GM23338 (cell line): ENCODE measurements at regions not wholly inside any gene's neighbourhood (a gene's known extent, or its start where the extent isn't known, plus 50 kb on each side); places are given as distances from the start of the nearest gene placed in this dataset.

ENCODE experiments used
- ATAC-seq: fragments of 200-7000 bp; cut with Tn5 transposase; 3 replicates; pipeline ENCODE4 v1.9.1; 2020
- DNase-seq: peaks from one replicate; pipeline ENCODE4 v3.0.0-alpha.2; 2015; ENCODE audit warnings: low spot score
- H2AFZ ChIP-seq: fragments of 200-600 bp; sonication (generic); 2 replicates; pipeline ENCODE4 v1.8.0; 2016; ENCODE audit warnings: antibody characterized with exemption, mild to moderate bottlenecking, moderate library complexity
- H3F3A ChIP-seq: fragments of 200-600 bp; sonication (generic); replicated peaks from 2 replicates; pipeline ENCODE4 v1.8.0; 2017; ENCODE audit warnings: antibody characterized with exemption, mixed run types, low read depth
- H3K27ac ChIP-seq: fragments of 200-600 bp; sonication (generic); 2 replicates; pipeline ENCODE4 v1.6.1; 2016; ENCODE audit warnings: low read depth
- H3K27me3 ChIP-seq: fragments of 200-600 bp; sonication (generic); 2 replicates; pipeline ENCODE4 v1.8.0; 2016; ENCODE audit warnings: mild to moderate bottlenecking, mixed run types, moderate library complexity; ENCODE audit not compliant: insufficient read depth
- H3K36me3 ChIP-seq: fragments of 200-600 bp; sonication (generic); 2 replicates; pipeline ENCODE4 v1.8.0; 2016; ENCODE audit warnings: mild to moderate bottlenecking; ENCODE audit not compliant: insufficient read depth
- H3K4me1 ChIP-seq: fragments of 200-600 bp; sonication (generic); 2 replicates; pipeline ENCODE4 v1.8.0; 2016; ENCODE audit warnings: mild to moderate bottlenecking, moderate library complexity; ENCODE audit not compliant: insufficient read depth
- H3K4me2 ChIP-seq: fragments of 200-600 bp; sonication (generic); 2 replicates; pipeline ENCODE4 v1.7.1; 2017; ENCODE audit warnings: mixed run types
- H3K4me3 ChIP-seq: fragments of 200-600 bp; sonication (generic); 2 replicates; pipeline ENCODE4 v1.6.1; 2016; ENCODE audit warnings: mixed run types
- H3K79me2 ChIP-seq: fragments of 200-600 bp; sonication (generic); replicated peaks from 2 replicates; pipeline ENCODE4 v1.8.0; 2017; ENCODE audit warnings: mild to moderate bottlenecking; ENCODE audit not compliant: insufficient read depth
- H3K9me2 ChIP-seq: fragments of 200-600 bp; sonication (generic); 2 replicates; pipeline ENCODE4 v1.8.0; 2017; ENCODE audit not compliant: insufficient read depth
- H4K20me1 ChIP-seq: fragments of 200-600 bp; sonication (generic); replicated peaks from 2 replicates; pipeline ENCODE4 v1.8.0; 2017; ENCODE audit warnings: mild to moderate bottlenecking; ENCODE audit not compliant: insufficient read depth
- H3K27ac Mint-ChIP-seq: 2 replicates; pipeline ENCODE4 v1.8.0; 2020; ENCODE audit warnings: inconsistent platforms, mild to moderate bottlenecking, moderate library complexity, mixed read lengths
- H3K27me3 Mint-ChIP-seq: 3 replicates; pipeline ENCODE4 v1.8.0; 2022; ENCODE audit warnings: low read depth, mild to moderate bottlenecking, moderate library complexity, mixed read lengths, inconsistent platforms; ENCODE audit not compliant: insufficient read depth, poor library complexity
- H3K36me3 Mint-ChIP-seq: 3 replicates; pipeline ENCODE4 v1.8.0; 2021; ENCODE audit warnings: low read depth, mild to moderate bottlenecking, inconsistent platforms, moderate library complexity, mixed read lengths
- H3K4me1 Mint-ChIP-seq: 3 replicates; pipeline ENCODE4 v1.8.0; 2020; ENCODE audit warnings: mild to moderate bottlenecking, inconsistent platforms, mixed read lengths
- H3K4me3 Mint-ChIP-seq: 3 replicates; pipeline ENCODE4 v1.8.0; 2021; ENCODE audit warnings: moderate library complexity, mild to moderate bottlenecking, inconsistent platforms, mixed read lengths
- H3K9me3 Mint-ChIP-seq: 3 replicates; pipeline ENCODE4 v1.8.0; 2020; ENCODE audit warnings: moderate library complexity, mild to moderate bottlenecking, inconsistent platforms, mixed read lengths
- CREB1 ChIP-seq: fragments of 250-450 bp; sonication (Bioruptor Pico); IDR thresholded peaks from 2 replicates; pipeline ENCODE4 v1.5.0; 2020; ENCODE audit warnings: low read depth, mild to moderate bottlenecking, moderate library complexity
- EZH2 ChIP-seq: fragments of 200-600 bp; sonication (generic); IDR thresholded peaks from one replicate; pipeline ENCODE4 v1.8.0; 2017; ENCODE audit warnings: antibody characterized with exemption, mild to moderate bottlenecking, low read depth; ENCODE audit not compliant: unreplicated experiment
- EZH2phosphoT487 ChIP-seq: fragments of 200-600 bp; sonication (generic); IDR thresholded peaks from one replicate; pipeline ENCODE4 v1.8.1; 2018; ENCODE audit warnings: antibody characterized with exemption; ENCODE audit not compliant: unreplicated experiment
- JUNB ChIP-seq: IDR thresholded peaks from one replicate; pipeline ENCODE4 v1.6.1; 2016; ENCODE audit warnings: antibody characterized with exemption; ENCODE audit not compliant: unreplicated experiment
- NANOG ChIP-seq: IDR thresholded peaks from 2 replicates; pipeline ENCODE4 v1.6.1; 2016; ENCODE audit warnings: antibody characterized with exemption, borderline replicate concordance
- POLR2AphosphoS5 ChIP-seq: IDR thresholded peaks from 2 replicates; pipeline ENCODE4 v1.6.1; 2016; ENCODE audit warnings: antibody characterized with exemption, low read depth
- STAT1 ChIP-seq: IDR thresholded peaks from one replicate; pipeline ENCODE4 v1.6.1; 2016; ENCODE audit warnings: antibody characterized with exemption; ENCODE audit not compliant: unreplicated experiment
- TF ChIP-seq, protein P1 (sequence below): IDR thresholded peaks from one replicate; pipeline ENCODE4 v1.6.1; 2018; ENCODE audit warnings: antibody characterized with exemption; ENCODE audit not compliant: unreplicated experiment
- TF ChIP-seq, protein P2 (sequence below): IDR thresholded peaks from 2 replicates; pipeline ENCODE4 v1.6.1; 2016; ENCODE audit warnings: antibody characterized with exemption
- TF ChIP-seq, protein P3 (sequence below), 2 experiments: fragments of 200-600 bp in 1 of 2; sonication (generic) in 1 of 2; conservative IDR thresholded peaks; 2 replicates each; pipeline versions ENCODE4 v1.5.1 to v1.6.1; 2016 to 2017; ENCODE audit warnings: antibody characterized with exemption in 2 of 2, low read depth in 2 of 2, mild to moderate bottlenecking in 2 of 2, moderate library complexity in 1 of 2

DNA sequence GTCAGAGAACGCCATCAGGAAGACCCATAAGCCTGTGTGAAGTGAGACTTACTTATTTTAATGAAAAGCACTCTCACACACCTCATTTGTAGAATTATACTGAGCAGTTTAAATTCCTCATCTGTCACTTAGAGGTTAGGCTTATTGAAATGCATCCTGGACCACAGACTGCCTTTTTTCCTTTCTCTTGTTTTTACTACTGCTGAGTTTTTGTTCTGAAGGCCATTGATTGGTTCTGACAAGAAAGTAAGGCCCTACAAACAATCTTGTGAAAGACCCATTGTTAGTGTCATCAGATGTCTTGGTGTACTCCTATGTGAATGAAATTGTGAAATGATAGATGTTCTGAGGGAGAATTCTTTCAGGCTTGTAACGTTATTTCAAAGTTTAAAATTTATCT, 1343.3 kb upstream of the ADGRL2 start (continued):
- TF ChIP-seq, protein P1, sequence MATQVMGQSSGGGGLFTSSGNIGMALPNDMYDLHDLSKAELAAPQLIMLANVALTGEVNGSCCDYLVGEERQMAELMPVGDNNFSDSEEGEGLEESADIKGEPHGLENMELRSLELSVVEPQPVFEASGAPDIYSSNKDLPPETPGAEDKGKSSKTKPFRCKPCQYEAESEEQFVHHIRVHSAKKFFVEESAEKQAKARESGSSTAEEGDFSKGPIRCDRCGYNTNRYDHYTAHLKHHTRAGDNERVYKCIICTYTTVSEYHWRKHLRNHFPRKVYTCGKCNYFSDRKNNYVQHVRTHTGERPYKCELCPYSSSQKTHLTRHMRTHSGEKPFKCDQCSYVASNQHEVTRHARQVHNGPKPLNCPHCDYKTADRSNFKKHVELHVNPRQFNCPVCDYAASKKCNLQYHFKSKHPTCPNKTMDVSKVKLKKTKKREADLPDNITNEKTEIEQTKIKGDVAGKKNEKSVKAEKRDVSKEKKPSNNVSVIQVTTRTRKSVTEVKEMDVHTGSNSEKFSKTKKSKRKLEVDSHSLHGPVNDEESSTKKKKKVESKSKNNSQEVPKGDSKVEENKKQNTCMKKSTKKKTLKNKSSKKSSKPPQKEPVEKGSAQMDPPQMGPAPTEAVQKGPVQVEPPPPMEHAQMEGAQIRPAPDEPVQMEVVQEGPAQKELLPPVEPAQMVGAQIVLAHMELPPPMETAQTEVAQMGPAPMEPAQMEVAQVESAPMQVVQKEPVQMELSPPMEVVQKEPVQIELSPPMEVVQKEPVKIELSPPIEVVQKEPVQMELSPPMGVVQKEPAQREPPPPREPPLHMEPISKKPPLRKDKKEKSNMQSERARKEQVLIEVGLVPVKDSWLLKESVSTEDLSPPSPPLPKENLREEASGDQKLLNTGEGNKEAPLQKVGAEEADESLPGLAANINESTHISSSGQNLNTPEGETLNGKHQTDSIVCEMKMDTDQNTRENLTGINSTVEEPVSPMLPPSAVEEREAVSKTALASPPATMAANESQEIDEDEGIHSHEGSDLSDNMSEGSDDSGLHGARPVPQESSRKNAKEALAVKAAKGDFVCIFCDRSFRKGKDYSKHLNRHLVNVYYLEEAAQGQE, result no peak
- no peak for TF ChIP-seq NANOG
- TF ChIP-seq CREB1 (CRISPR knock-in tag), result no peak
- no peak for TF ChIP-seq STAT1
- TF ChIP-seq EZH2, result no peak
- no peak for TF ChIP-seq POLR2AphosphoS5
- TF ChIP-seq JUNB, result no peak

DNA sequence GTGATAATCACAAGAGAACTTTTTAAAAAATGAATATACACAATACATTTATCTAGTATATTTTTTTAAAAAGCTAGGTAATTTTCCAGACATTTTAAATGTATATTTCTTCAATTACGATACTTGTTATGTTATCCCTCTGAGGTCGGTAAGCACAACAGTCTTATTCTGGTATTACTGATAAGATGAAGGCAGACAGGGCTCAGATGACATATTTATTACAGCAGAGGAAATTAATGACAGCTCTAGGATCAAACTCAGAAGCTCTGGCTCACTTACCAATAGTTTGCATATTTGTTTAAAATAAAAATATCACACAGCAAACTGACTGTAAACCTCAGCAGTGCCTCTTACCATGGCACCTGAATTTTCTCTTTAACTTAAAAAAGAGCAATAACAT, 1347.0 kb upstream of the ADGRL2 start:
- peaks cover 9% of the 10 kb centered on the region for H3K4me1 Mint-ChIP-seq
- H3K4me3 Mint-ChIP-seq, result no peak overlapping the region
- H3K27ac Mint-ChIP-seq, result no peak overlapping the region

DNA sequence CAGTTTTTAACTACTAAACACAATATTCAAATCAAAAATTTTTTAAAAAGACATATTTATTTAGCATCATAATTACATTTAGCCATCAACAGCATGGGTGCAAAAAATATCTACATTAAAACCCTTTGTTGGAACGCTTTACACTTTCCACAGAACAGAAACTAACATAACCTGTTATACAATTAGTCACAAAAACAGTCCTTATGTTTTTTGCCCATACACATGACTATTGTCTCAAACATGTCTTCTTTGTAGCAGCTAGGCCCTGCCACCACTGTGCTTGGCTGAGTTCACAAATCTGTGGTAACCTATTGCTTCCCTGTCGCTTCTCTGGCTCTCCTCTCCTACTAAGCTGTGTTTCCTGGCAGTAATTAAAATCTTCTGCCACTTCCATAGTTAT, 1350.0 kb upstream of the ADGRL2 start:
- H3K27ac Mint-ChIP-seq, result no peak overlapping the region
- Histone ChIP-seq H3K9me2 (0 out of 2 replicates have a peak, but pooled peaks cover 3% of the 10 kb centered on the region), H3K36me3 (no peaks in the 10 kb centered on the region), H2AFZ (no peak overlapping the region), H3F3A (no peaks in the 10 kb centered on the region), H3K79me2 (no peaks in the 10 kb centered on the region), H3K4me1 (no peaks in the 10 kb centered on the region), H3K4me3 (no peak overlapping the region), H3K4me2 (no peak overlapping the region), H3K27me3 (no peaks in the 10 kb centered on the region), H4K20me1 (no peaks in the 10 kb centered on the region), H3K27ac (no peak overlapping the region)
- ATAC-seq, result no peak
- H3K36me3 Mint-ChIP-seq, result no peaks in the 10 kb centered on the region
- no peaks in the 10 kb centered on the region; the same call in 2 of the 3 replicates for H3K4me1 Mint-ChIP-seq
- H3K27me3 Mint-ChIP-seq, result no peaks in the 10 kb centered on the region
- no peak overlapping the region for H3K4me3 Mint-ChIP-seq
- TF ChIP-seq, protein P2, sequence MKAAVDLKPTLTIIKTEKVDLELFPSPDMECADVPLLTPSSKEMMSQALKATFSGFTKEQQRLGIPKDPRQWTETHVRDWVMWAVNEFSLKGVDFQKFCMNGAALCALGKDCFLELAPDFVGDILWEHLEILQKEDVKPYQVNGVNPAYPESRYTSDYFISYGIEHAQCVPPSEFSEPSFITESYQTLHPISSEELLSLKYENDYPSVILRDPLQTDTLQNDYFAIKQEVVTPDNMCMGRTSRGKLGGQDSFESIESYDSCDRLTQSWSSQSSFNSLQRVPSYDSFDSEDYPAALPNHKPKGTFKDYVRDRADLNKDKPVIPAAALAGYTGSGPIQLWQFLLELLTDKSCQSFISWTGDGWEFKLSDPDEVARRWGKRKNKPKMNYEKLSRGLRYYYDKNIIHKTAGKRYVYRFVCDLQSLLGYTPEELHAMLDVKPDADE, result no peak
- TF ChIP-seq, protein P3, sequence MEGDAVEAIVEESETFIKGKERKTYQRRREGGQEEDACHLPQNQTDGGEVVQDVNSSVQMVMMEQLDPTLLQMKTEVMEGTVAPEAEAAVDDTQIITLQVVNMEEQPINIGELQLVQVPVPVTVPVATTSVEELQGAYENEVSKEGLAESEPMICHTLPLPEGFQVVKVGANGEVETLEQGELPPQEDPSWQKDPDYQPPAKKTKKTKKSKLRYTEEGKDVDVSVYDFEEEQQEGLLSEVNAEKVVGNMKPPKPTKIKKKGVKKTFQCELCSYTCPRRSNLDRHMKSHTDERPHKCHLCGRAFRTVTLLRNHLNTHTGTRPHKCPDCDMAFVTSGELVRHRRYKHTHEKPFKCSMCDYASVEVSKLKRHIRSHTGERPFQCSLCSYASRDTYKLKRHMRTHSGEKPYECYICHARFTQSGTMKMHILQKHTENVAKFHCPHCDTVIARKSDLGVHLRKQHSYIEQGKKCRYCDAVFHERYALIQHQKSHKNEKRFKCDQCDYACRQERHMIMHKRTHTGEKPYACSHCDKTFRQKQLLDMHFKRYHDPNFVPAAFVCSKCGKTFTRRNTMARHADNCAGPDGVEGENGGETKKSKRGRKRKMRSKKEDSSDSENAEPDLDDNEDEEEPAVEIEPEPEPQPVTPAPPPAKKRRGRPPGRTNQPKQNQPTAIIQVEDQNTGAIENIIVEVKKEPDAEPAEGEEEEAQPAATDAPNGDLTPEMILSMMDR (conservative IDR thresholded peaks at IDR 0.05; ENCODE audit: low read depth in 2 of 2), result no peak
- TF ChIP-seq, protein P1, result no peak
- no peak for DNase-seq
- H3K9me3 Mint-ChIP-seq, result no peaks in the 10 kb centered on the region

More for the DNA sequence above, 1347.0 kb upstream of the ADGRL2 start:
- Mint-ChIP-seq H3K9me3 (peaks cover 1% of the 10 kb centered on the region; the same call in 1 of the 3 replicates), H3K27me3 (no peaks in the 10 kb centered on the region), H3K36me3 (no peaks in the 10 kb centered on the region)
- H3K27me3 ChIP-seq, result no peaks in the 10 kb centered on the region
- DNase-seq (no peak), ATAC-seq (no peak)
- H4K20me1 ChIP-seq, result no peaks in the 10 kb centered on the region
- no peak overlapping the region for H3K27ac ChIP-seq
- TF ChIP-seq EZH2 (no peak), EZH2phosphoT487 (no peak)
- H3K4me2 ChIP-seq, result no peak overlapping the region
- no peaks in the 10 kb centered on the region for H3K79me2 ChIP-seq
- no peaks in the 10 kb centered on the region for H3K36me3 ChIP-seq
- H2AFZ ChIP-seq, result no peak overlapping the region
- 0 out of 2 replicates have a peak, but pooled peaks cover 3% of the 10 kb centered on the region for H3K9me2 ChIP-seq
- peaks cover 4% of the 10 kb centered on the region; the same call in 1 of the 2 replicates for H3K4me1 ChIP-seq
- no peaks in the 10 kb centered on the region for H3F3A ChIP-seq
- H3K4me3 ChIP-seq, result no peak overlapping the region
